HEK293T (cell line): ENCODE measurements at regions not wholly inside any gene's neighbourhood (a gene's known extent, or its start where the extent isn't known, plus 50 kb on each side); places are given as distances from the start of the nearest gene placed in this dataset.

Experiments
- CTCF ChIA-PET: fragments of 350-600 bp; formaldehyde crosslinking; extraction: SDS; loops from one replicate; lab custom pipeline; 2021; ENCODE audit warnings: antibody characterized with exemption, inconsistent platforms; lab: Yijun Ruan, JAX
- POLR2A ChIA-PET: fragments of 350-600 bp; formaldehyde crosslinking; extraction: SDS; loops from one replicate; lab custom pipeline; 2020; ENCODE audit warnings: antibody characterized with exemption, inconsistent platforms; lab: Yijun Ruan, JAX
- DNase-seq: peaks from one replicate; pipeline ENCODE4 v3.0.0; 2012; ENCODE audit warnings: mixed read lengths; ENCODE audit errors: extremely low spot score
- ARNT ChIP-seq: fragments of 450-650 bp; IDR thresholded peaks from 2 replicates; pipeline ENCODE4 v1.6.1; 2017; ENCODE audit warnings: mild to moderate bottlenecking
- BHLHE40 ChIP-seq: fragments of 450-650 bp; IDR thresholded peaks from 2 replicates; pipeline ENCODE4 v1.6.1; 2016; ENCODE audit warnings: mild to moderate bottlenecking, moderate library complexity, borderline replicate concordance
- CTBP1 ChIP-seq: fragments of 450-650 bp; IDR thresholded peaks from 2 replicates; pipeline ENCODE4 v1.6.1; 2016; ENCODE audit warnings: borderline replicate concordance
- ELF4 ChIP-seq: fragments of 450-650 bp; IDR thresholded peaks from 2 replicates; pipeline ENCODE4 v1.6.1; 2017; ENCODE audit warnings: antibody characterized with exemption
- FOXA1 ChIP-seq: fragments of 450-650 bp; IDR thresholded peaks from 2 replicates; pipeline ENCODE4 v1.6.1; 2016; ENCODE audit warnings: mild to moderate bottlenecking
- FOXK2 ChIP-seq: fragments of 450-650 bp; IDR thresholded peaks from 2 replicates; pipeline ENCODE4 v1.6.1; 2016; ENCODE audit warnings: mild to moderate bottlenecking
- FOXM1 ChIP-seq: fragments of 450-650 bp; IDR thresholded peaks from 2 replicates; pipeline ENCODE4 v1.6.1; 2017; ENCODE audit warnings: mild to moderate bottlenecking, borderline replicate concordance
- HDGF ChIP-seq: fragments of 450-650 bp; IDR thresholded peaks from 2 replicates; pipeline ENCODE4 v1.6.1; 2017; ENCODE audit warnings: antibody characterized with exemption, borderline replicate concordance
- L3MBTL2 ChIP-seq: fragments of 450-650 bp; conservative IDR thresholded peaks from 2 replicates; pipeline ENCODE4 v1.6.1; 2016; ENCODE audit warnings: mild to moderate bottlenecking
- LEF1 ChIP-seq: fragments of 450-650 bp; IDR thresholded peaks from 2 replicates; pipeline ENCODE4 v1.6.1; 2017; ENCODE audit warnings: mild to moderate bottlenecking, borderline replicate concordance
- NFRKB ChIP-seq: fragments of 450-650 bp; IDR thresholded peaks from 2 replicates; pipeline ENCODE4 v1.6.1; 2016; ENCODE audit warnings: mild to moderate bottlenecking, moderate library complexity
- SP1 ChIP-seq: fragments of 450-650 bp; IDR thresholded peaks from 2 replicates; pipeline ENCODE4 v1.6.1; 2017
- SUZ12 ChIP-seq: fragments of 450-650 bp; IDR thresholded peaks from 2 replicates; pipeline ENCODE4 v1.6.1; 2016; ENCODE audit warnings: mild to moderate bottlenecking
- TARDBP ChIP-seq: fragments of 450-650 bp; IDR thresholded peaks from 2 replicates; pipeline ENCODE4 v1.6.1; 2016
- ZNF384 ChIP-seq: fragments of 450-650 bp; IDR thresholded peaks from 2 replicates; pipeline ENCODE4 v1.6.1; 2016
- TF ChIP-seq, protein P1 (sequence below): fragments of 450-650 bp; IDR thresholded peaks from 2 replicates; pipeline ENCODE4 v1.6.1; 2016

- ChIA-PET CTCF (no interaction called here), POLR2A (no interaction called here)
- no peak for DNase-seq
- TF ChIP-seq CTBP1 (no peak), BHLHE40 (no peak), FOXM1 (no peak), SP1 (no peak), NFRKB (no peak)
These were observed 321.4 kb downstream of the MSX2 start for GRCh38 chr5:175045820-175046219.

DNA sequence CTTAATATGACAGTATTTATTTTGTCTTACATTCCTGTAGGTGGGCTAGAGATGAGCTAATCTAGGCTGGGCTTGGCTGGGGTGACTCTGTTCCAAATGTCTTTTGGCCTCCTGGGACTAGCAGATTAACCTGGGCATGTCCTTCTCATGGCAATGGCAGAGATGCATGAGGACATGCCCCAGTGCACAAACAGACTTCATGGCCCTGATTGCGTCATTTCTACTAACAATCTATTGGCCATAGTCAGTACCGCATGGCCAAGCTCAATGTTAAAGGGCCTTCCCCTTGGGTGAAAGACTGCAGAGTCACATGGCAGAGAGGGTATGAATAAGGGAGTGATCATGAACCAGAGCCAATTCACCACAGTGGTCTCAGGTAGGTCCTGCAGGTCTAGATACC lies 313.4 kb downstream of the MSX2 start:
- no peak for TF ChIP-seq ELF4
- no peak for TF ChIP-seq BHLHE40
- TF ChIP-seq SUZ12: no peak
- no peak for TF ChIP-seq FOXA1
- TF ChIP-seq ARNT: no peak
- no peak for TF ChIP-seq HDGF
- TF ChIP-seq CTBP1: no peak
- TF ChIP-seq FOXK2: no peak
- no peak for TF ChIP-seq ZNF384
- no peak for TF ChIP-seq SP1
- TF ChIP-seq L3MBTL2: no peak
- no peak for TF ChIP-seq NFRKB
- TF ChIP-seq, protein P1, sequence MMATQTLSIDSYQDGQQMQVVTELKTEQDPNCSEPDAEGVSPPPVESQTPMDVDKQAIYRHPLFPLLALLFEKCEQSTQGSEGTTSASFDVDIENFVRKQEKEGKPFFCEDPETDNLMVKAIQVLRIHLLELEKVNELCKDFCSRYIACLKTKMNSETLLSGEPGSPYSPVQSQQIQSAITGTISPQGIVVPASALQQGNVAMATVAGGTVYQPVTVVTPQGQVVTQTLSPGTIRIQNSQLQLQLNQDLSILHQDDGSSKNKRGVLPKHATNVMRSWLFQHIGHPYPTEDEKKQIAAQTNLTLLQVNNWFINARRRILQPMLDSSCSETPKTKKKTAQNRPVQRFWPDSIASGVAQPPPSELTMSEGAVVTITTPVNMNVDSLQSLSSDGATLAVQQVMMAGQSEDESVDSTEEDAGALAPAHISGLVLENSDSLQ: no peak
- no peak for TF ChIP-seq TARDBP
- TF ChIP-seq LEF1: no peak
- no peak for TF ChIP-seq FOXM1
- ChIA-PET CTCF (interaction anchor here (0.7 kb wide), 1 partner anchor 663 kb away, joined by 3 read pairs; no protein-coding TSS in a partner anchor), POLR2A (no interaction called here)
- no peak for DNase-seq

GRCh38 chr5:175035882-175036533 lies 311.6 kb downstream of the MSX2 start:
- ChIA-PET POLR2A (no interaction called here), CTCF (no interaction called here)
- DNase-seq: no peak
- TF ChIP-seq HDGF: no peak
- TF ChIP-seq TARDBP: no peak
- no peak for TF ChIP-seq ELF4
- TF ChIP-seq FOXA1: no peak
- TF ChIP-seq ARNT: no peak
- TF ChIP-seq, protein P1: no peak

DNA sequence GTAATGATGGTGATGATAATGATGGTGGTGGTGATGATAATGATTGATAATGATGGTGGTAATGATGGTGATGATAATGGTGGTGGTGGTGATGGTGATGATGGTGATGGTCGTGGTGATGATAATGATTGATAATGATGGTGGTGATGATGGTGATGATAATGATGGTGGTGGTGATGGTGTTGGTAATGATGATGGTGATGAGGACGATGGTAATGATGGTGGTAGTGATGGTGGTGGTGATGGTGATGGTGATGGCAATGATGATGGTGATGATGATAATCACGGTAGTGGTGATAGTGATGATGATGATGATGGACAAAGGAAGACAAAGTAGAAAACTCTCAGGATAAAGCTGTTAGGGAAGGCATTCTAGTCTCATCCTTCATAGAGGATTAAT lies 310.5 kb downstream of the MSX2 start:
- DNase-seq: no peak
- ChIA-PET CTCF (no interaction called here), POLR2A (no interaction called here)
- TF ChIP-seq ZNF384 (no peak), NFRKB (no peak), L3MBTL2 (no peak), BHLHE40 (no peak), SUZ12 (no peak), ARNT (no peak), TARDBP (no peak), HDGF (no peak), FOXM1 (no peak), FOXA1 (no peak), CTBP1 (no peak), FOXK2 (no peak)
- TF ChIP-seq, protein P1: no peak

GRCh38 chr5:175032741-175033151 lies 308.4 kb downstream of the MSX2 start:
- POLR2A ChIA-PET: no interaction called here
- no peak for DNase-seq
- TF ChIP-seq ZNF384: no peak
- no peak for TF ChIP-seq FOXA1
- TF ChIP-seq, protein P1: no peak
- no peak for TF ChIP-seq NFRKB
- no peak for TF ChIP-seq TARDBP
- TF ChIP-seq ELF4: no peak
- no peak for TF ChIP-seq LEF1
- no peak for TF ChIP-seq HDGF
- TF ChIP-seq FOXK2: no peak
- TF ChIP-seq ARNT: no peak
- no peak for TF ChIP-seq SUZ12
- no peak for TF ChIP-seq BHLHE40
- no peak for TF ChIP-seq FOXM1
- TF ChIP-seq L3MBTL2: no peak
- TF ChIP-seq CTBP1: no peak
- no peak for TF ChIP-seq SP1
- CTCF ChIA-PET: no interaction called here

- DNase-seq: no peak
- CTCF ChIA-PET: no interaction called here
- TF ChIP-seq ARNT (no peak), LEF1 (no peak), SP1 (no peak), FOXA1 (no peak), NFRKB (no peak), HDGF (no peak)
- TF ChIP-seq, protein P1: no peak
- POLR2A ChIA-PET: no interaction called here
These were observed 307.6 kb downstream of the MSX2 start for GRCh38 chr5:175032013-175032412.
